Ascending aorta (tissue), 2 donors: ENCODE measurements at regions not wholly inside any gene's neighbourhood (a gene's known extent, or its start where the extent isn't known, plus 50 kb on each side); places are given as distances from the start of the nearest gene placed in this dataset.

ENCODE experiments used
- DNase-seq, 2 donors: peaks; one replicate each; pipeline ENCODE4 v3.0.0-alpha.2; 2019; ENCODE audit warnings: low spot score in 2 of 2
- H3K27ac ChIP-seq, 2 donors: fragments of 200-600 bp; sonication (generic); one replicate each; pipeline ENCODE4 v1.5.1; 2016 to 2017; ENCODE audit warnings: mild to moderate bottlenecking in 1 of 2
- H3K27me3 ChIP-seq: fragments of 200-600 bp; sonication (generic); one replicate; pipeline ENCODE4 v1.5.1; 2017
- H3K36me3 ChIP-seq, 2 donors: fragments of 200-600 bp; sonication (generic); one replicate each; pipeline ENCODE4 v1.5.1; 2016
- H3K4me1 ChIP-seq, 2 donors: fragments of 200-600 bp; sonication (generic); one replicate each; pipeline ENCODE4 v1.5.1; 2016 to 2017; ENCODE audit warnings: mild to moderate bottlenecking in 1 of 2
- H3K4me3 ChIP-seq, 2 donors: fragments of 200-600 bp; sonication (generic); one replicate each; pipeline ENCODE4 v1.5.1; 2016 to 2017; ENCODE audit warnings: mild to moderate bottlenecking in 1 of 2
- H3K9me3 ChIP-seq, 2 donors: fragments of 200-600 bp; sonication (generic); one replicate each; pipeline ENCODE4 v1.5.1; 2016
- CTCF ChIP-seq, 3 experiments: fragments of 200-600 bp in 2 of 3; fragments of 450-650 bp in 1 of 3; sonication (generic) in 2 of 3; IDR thresholded peaks; one replicate each; pipeline ENCODE4 v1.5.1; 2016 to 2019; ENCODE audit warnings: antibody characterized with exemption in 3 of 3, mild to moderate bottlenecking in 1 of 3, moderate library complexity in 1 of 3
- intact Hi-C: fragments of 100-400 bp; cut with DNase I; formaldehyde crosslinking; loops from one replicate; pipeline ENCODE4 v1.15.1; 2023

GRCh38 chr4:108529102-108529501 is 91.3 kb upstream of the RPL34 start:
- intact Hi-C loops, result no loop called here
- H3K9me3 ChIP-seq, result no peaks in the 10 kb centered on the region
- DNase-seq, result no peak
- TF ChIP-seq CTCF (IDR thresholded peaks at IDR 0.05), result no peak
- no peaks in the 10 kb centered on the region for H3K4me1 ChIP-seq
- no peak overlapping the region for H3K4me3 ChIP-seq
- no peak overlapping the region for H3K27ac ChIP-seq
- no peaks in the 10 kb centered on the region for H3K27me3 ChIP-seq
- H3K36me3 ChIP-seq, result no peaks in the 10 kb centered on the region

GRCh38 chr4:108527723-108528122 is 92.7 kb upstream of the RPL34 start:
- H3K9me3 ChIP-seq, result no peaks in the 10 kb centered on the region
- no peak for TF ChIP-seq CTCF (IDR thresholded peaks at IDR 0.05)
- H3K4me3 ChIP-seq, result no peak overlapping the region
- H3K27ac ChIP-seq, result no peak overlapping the region
- no peak for DNase-seq
- H3K36me3 ChIP-seq, result no peaks in the 10 kb centered on the region
- H3K27me3 ChIP-seq, result no peaks in the 10 kb centered on the region
- intact Hi-C loops, result no loop called here
- H3K4me1 ChIP-seq, result no peaks in the 10 kb centered on the region

- intact Hi-C loops, result no loop called here
- H3K27ac ChIP-seq, result no peak overlapping the region
- H3K4me1 ChIP-seq, result no peaks in the 10 kb centered on the region
- TF ChIP-seq CTCF (IDR thresholded peaks at IDR 0.05), result no peak
- H3K9me3 ChIP-seq, result no peaks in the 10 kb centered on the region
- H3K27me3 ChIP-seq, result no peaks in the 10 kb centered on the region
- no peak overlapping the region for H3K4me3 ChIP-seq
- DNase-seq, result no peak
- no peaks in the 10 kb centered on the region for H3K36me3 ChIP-seq
Observed at GRCh38 chr4:108520807-108521206, 99.6 kb upstream of the RPL34 start.

- no peaks in the 10 kb centered on the region for H3K27me3 ChIP-seq
- H3K4me3 ChIP-seq, result no peak overlapping the region
- H3K36me3 ChIP-seq, result no peaks in the 10 kb centered on the region
- no peak for DNase-seq
- no peaks in the 10 kb centered on the region for H3K4me1 ChIP-seq
- no peak overlapping the region for H3K27ac ChIP-seq
- intact Hi-C loops, result no loop called here
- TF ChIP-seq CTCF (IDR thresholded peaks at IDR 0.05), result no peak
- no peaks in the 10 kb centered on the region for H3K9me3 ChIP-seq
Observed at GRCh38 chr4:108519911-108520601, 100.3 kb upstream of the RPL34 start.

GRCh38 chr4:108519208-108519833 is 101.1 kb upstream of the RPL34 start:
- Histone ChIP-seq H3K4me3 (no peak overlapping the region), H3K4me1 (no peaks in the 10 kb centered on the region), H3K27me3 (no peaks in the 10 kb centered on the region), H3K9me3 (no peaks in the 10 kb centered on the region), H3K27ac (no peak overlapping the region), H3K36me3 (no peaks in the 10 kb centered on the region)
- intact Hi-C loops, result no loop called here
- no peak for DNase-seq
- TF ChIP-seq CTCF (IDR thresholded peaks at IDR 0.05), result no peak
